ENCODE measurements at regions not wholly inside any gene's neighbourhood (a gene's known extent, or its start where the extent isn't known, plus 50 kb on each side); places are given as distances from the start of the nearest gene placed in this dataset.

DNA sequence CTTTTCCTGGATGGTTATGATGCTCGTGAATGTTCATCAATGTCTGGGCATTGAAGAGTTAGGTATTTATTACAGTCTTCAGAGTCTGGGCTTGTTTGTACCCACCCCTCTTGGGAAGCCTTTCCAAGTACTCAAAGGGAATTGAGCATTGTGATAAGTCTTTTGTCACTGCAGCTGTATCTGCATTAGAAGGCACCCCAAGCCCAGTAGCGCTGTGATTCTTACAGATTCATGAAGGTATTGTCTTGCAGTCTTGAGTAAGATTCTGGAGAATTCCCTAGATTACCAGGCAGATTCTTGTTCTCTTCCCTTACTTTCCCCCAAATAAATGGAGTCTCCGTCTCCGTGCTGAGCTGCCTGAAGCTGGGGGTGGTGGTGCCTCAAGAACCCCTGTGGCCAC, 173.4 kb upstream of the HUWE1 start:
- Histone ChIP-seq H3K36me3 (replicated peaks in 1 of 2; ENCODE audit: control insufficient read depth in 1 of 2, insufficient read depth in 2 of 2, low read length in 2 of 2) (no peaks in the 10 kb centered on the region), H3K27me3 (ENCODE audit: control insufficient read depth in 2 of 2, insufficient read depth in 2 of 2, low read length in 2 of 2) (no peaks in the 10 kb centered on the region), H3K9ac (ENCODE audit: insufficient read depth, low read length, poor library complexity, severe bottlenecking) (no peak overlapping the region), H3K4me3 (replicated peaks in 1 of 3; ENCODE audit: low read depth in 2 of 3, low read length in 3 of 3) (no peak overlapping the region), H3K4me2 (replicated peaks; ENCODE audit: extremely low read depth, low read length, poor library complexity, severe bottlenecking) (no peak overlapping the region), H3K79me2 (ENCODE audit: insufficient read depth, low read length) (no peaks in the 10 kb centered on the region), H4K20me1 (ENCODE audit: insufficient read depth, low read length) (no peaks in the 10 kb centered on the region), H2AFZ (ENCODE audit: insufficient read depth, low read depth, low read length, poor library complexity, severe bottlenecking) (no peak overlapping the region), H3K9me3 (replicated peaks in 1 of 2; ENCODE audit: control insufficient read depth in 1 of 2, insufficient read depth in 1 of 2, low read length in 2 of 2) (no peaks in the 10 kb centered on the region), H3K4me1 (ENCODE audit: control insufficient read depth in 1 of 2, insufficient read depth in 2 of 2, low read length in 2 of 2) (peaks cover 10 to 13% of the 10 kb centered on the region in 2 donors), H3K27ac (ENCODE audit: low read depth in 1 of 2, low read length in 2 of 2) (no peak overlapping the region)
- Mint-ChIP-seq H3K4me1 (peaks cover 22% of the 10 kb centered on the region), H3K4me3 (no peak overlapping the region), H3K36me3 (no peaks in the 10 kb centered on the region), H3K9me3 (peaks cover 3 to 11% (median 6%) of the 10 kb centered on the region in 7 donors), H3K27me3 (ENCODE audit: low read depth in 3 of 3) (peaks cover 0 to 1% (median 0%) of the 10 kb centered on the region in 3 donors), H3K27ac (no peak overlapping the region)
- intact Hi-C loops (cut with micrococcal nuclease) = no loop called here
- DNase-seq = no peak
- TF ChIP-seq, protein P1, sequence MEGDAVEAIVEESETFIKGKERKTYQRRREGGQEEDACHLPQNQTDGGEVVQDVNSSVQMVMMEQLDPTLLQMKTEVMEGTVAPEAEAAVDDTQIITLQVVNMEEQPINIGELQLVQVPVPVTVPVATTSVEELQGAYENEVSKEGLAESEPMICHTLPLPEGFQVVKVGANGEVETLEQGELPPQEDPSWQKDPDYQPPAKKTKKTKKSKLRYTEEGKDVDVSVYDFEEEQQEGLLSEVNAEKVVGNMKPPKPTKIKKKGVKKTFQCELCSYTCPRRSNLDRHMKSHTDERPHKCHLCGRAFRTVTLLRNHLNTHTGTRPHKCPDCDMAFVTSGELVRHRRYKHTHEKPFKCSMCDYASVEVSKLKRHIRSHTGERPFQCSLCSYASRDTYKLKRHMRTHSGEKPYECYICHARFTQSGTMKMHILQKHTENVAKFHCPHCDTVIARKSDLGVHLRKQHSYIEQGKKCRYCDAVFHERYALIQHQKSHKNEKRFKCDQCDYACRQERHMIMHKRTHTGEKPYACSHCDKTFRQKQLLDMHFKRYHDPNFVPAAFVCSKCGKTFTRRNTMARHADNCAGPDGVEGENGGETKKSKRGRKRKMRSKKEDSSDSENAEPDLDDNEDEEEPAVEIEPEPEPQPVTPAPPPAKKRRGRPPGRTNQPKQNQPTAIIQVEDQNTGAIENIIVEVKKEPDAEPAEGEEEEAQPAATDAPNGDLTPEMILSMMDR (IDR thresholded peaks at IDR 0.05) = no peak
- no CpG with 5 or more reads among the region's 4 CpGs for WGBS (ENCODE audit: insufficient coverage)

DNA sequence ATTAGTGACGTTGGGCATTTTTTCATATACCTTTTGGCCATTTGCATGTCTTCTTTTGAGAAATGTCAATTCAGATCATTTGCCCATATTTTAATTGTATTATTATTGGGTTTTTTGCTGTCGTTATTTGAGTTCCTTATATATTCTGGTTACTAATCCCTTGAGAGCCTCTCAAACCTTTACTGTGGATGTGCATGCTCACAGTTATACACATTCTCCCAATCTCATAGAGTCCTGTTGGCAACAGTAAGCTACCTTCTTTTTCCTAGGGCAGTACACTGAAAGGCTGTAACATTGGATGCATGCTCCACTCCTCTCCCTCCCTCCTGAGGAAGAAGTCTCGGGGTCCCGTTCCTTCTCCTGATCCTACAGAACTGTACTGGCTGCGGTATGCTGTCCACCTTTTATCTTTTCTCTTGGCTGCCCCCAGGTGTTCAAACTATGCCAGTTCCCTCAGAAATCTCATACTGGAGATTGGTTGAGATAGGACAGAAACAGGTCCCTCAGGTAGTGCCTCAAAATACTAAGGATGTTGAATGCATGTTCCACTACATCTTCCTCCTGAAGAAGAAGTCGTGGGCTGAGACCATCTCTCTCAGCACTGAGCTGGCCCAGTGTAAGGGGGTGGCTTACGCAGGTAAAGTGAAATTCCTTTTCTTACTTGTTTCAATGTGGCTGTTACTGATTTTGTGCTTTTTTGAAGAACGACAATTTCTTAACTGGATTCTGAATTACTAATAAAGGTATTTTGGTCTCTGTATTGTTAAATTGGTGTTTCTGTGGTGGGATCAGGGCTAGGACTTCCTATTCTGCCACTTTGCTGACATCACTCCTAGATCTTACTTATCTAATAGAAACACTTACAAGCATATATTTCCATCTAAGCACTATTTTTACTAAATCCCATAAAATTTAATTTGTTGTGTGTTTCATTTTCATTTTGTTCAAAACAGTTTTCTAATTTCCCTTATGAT, 145.4 kb upstream of the HUWE1 start:
- H3K9me3 ChIP-seq (replicated peaks in 1 of 2; ENCODE audit: control insufficient read depth in 1 of 2, insufficient read depth in 1 of 2, low read length in 2 of 2) = no peaks in the 10 kb centered on the region
- Mint-ChIP-seq H3K4me1 (peaks cover 5% of the 10 kb centered on the region), H3K27me3 (ENCODE audit: low read depth in 3 of 3) (peaks cover 0 to 1% (median 0%) of the 10 kb centered on the region in 3 donors), H3K9me3 (peaks cover 0 to 1% (median 0%) of the 10 kb centered on the region in 7 donors), H3K36me3 (no peaks in the 10 kb centered on the region), H3K4me3 (no peak overlapping the region), H3K27ac (peak overlapping the region in 1 of 7 donors; percentile 6)
- TF ChIP-seq, protein P1 (IDR thresholded peaks at IDR 0.05) = peak; percentile 29
- no peaks in the 10 kb centered on the region for H3K79me2 ChIP-seq (ENCODE audit: insufficient read depth, low read length)
- no peaks in the 10 kb centered on the region for H3K27me3 ChIP-seq (ENCODE audit: control insufficient read depth in 2 of 2, insufficient read depth in 2 of 2, low read length in 2 of 2)
- H3K4me3 ChIP-seq (replicated peaks in 1 of 3; ENCODE audit: low read depth in 2 of 3, low read length in 3 of 3) = no peak overlapping the region
- WGBS (ENCODE audit: insufficient coverage) = no CpG with 5 or more reads among the region's 8 CpGs
- no peak overlapping the region for H3K27ac ChIP-seq (ENCODE audit: low read depth in 1 of 2, low read length in 2 of 2)
- intact Hi-C loops (cut with micrococcal nuclease) = no loop called here
- no peak overlapping the region for H3K9ac ChIP-seq (ENCODE audit: insufficient read depth, low read length, poor library complexity, severe bottlenecking)
- no peaks in the 10 kb centered on the region for H4K20me1 ChIP-seq (ENCODE audit: insufficient read depth, low read length)
- H3K36me3 ChIP-seq (replicated peaks in 1 of 2; ENCODE audit: control insufficient read depth in 1 of 2, insufficient read depth in 2 of 2, low read length in 2 of 2) = no peaks in the 10 kb centered on the region
- no peak overlapping the region for H3K4me2 ChIP-seq (replicated peaks; ENCODE audit: extremely low read depth, low read length, poor library complexity, severe bottlenecking)
- no peaks in the 10 kb centered on the region for H3K4me1 ChIP-seq (ENCODE audit: control insufficient read depth in 1 of 2, insufficient read depth in 2 of 2, low read length in 2 of 2)
- no peak overlapping the region for H2AFZ ChIP-seq (ENCODE audit: insufficient read depth, low read depth, low read length, poor library complexity, severe bottlenecking)
- DNase-seq = peak in 1 of 3 donors; percentile 9

Measured in CD14-positive monocyte (primary cell).